Fibroblast of upper back skin (primary cell): ENCODE measurements at regions not wholly inside any gene's neighbourhood (a gene's known extent, or its start where the extent isn't known, plus 50 kb on each side); places are given as distances from the start of the nearest gene placed in this dataset.
"Not testable (repeated sequence)": the region's sequence is repeated elsewhere in the genome, so short reads cannot be mapped to it uniquely, and the experiment has no call there.

ENCODE experiments used
- DNase-seq: peaks from one replicate; pipeline ENCODE4 v3.0.0-alpha.2; 2013

- peak; percentile 1 for DNase-seq
Measured at GRCh38 chr9:10843151-10843550, 230.3 kb upstream of the PTPRD start.

GRCh38 chr9:10855847-10856246 is 243.0 kb upstream of the PTPRD start:
- DNase-seq: peak; percentile 22

- no peak for DNase-seq
Measured at GRCh38 chr9:10858817-10859216, 246.0 kb upstream of the PTPRD start.

- DNase-seq: no peak
Measured at GRCh38 chr9:10863476-10863875, 250.7 kb upstream of the PTPRD start.

GRCh38 chr9:10867194-10867593 is 254.4 kb upstream of the PTPRD start:
- no peak for DNase-seq

GRCh38 chr9:10869687-10870086 is 256.9 kb upstream of the PTPRD start:
- DNase-seq: no peak

GRCh38 chr9:10873999-10874398 is 261.2 kb upstream of the PTPRD start:
- no peak for DNase-seq

- peak; percentile 74 for DNase-seq
Measured at GRCh38 chr9:10875752-10876151, 262.9 kb upstream of the PTPRD start.

GRCh38 chr9:10876333-10876732 is 263.5 kb upstream of the PTPRD start:
- peak; percentile 79 for DNase-seq

- not testable (repeated sequence) for DNase-seq
Measured at GRCh38 chr9:10890266-10890665, 277.5 kb upstream of the PTPRD start.

GRCh38 chr9:10899509-10899908 is 286.7 kb upstream of the PTPRD start:
- no peak for DNase-seq

- no peak for DNase-seq
Measured at GRCh38 chr9:10903969-10904368, 291.2 kb upstream of the PTPRD start.

GRCh38 chr9:10910779-10911178 is 298.0 kb upstream of the PTPRD start:
- DNase-seq: no peak

GRCh38 chr9:10911373-10911772 is 298.6 kb upstream of the PTPRD start:
- DNase-seq: no peak

- DNase-seq: no peak
Measured at GRCh38 chr9:10917001-10917400, 304.2 kb upstream of the PTPRD start.

GRCh38 chr9:10921671-10922070 is 308.9 kb upstream of the PTPRD start:
- DNase-seq: no peak

GRCh38 chr9:10925896-10926295 is 313.1 kb upstream of the PTPRD start:
- DNase-seq: no peak

GRCh38 chr9:10928372-10928771 is 315.6 kb upstream of the PTPRD start:
- no peak for DNase-seq

GRCh38 chr9:10930081-10930480 is 317.3 kb upstream of the PTPRD start:
- no peak for DNase-seq

- DNase-seq: no peak
Measured at GRCh38 chr9:10946676-10947410, 334.0 kb upstream of the PTPRD start.

GRCh38 chr9:10957878-10958277 is 345.1 kb upstream of the PTPRD start:
- DNase-seq: no peak

- DNase-seq: no peak
Measured at GRCh38 chr9:10961883-10962282, 349.1 kb upstream of the PTPRD start.

GRCh38 chr9:10983251-10983650 is 370.4 kb upstream of the PTPRD start:
- no peak for DNase-seq

GRCh38 chr9:10999646-11000045 is 386.8 kb upstream of the PTPRD start:
- DNase-seq: no peak

- no peak for DNase-seq
Measured at GRCh38 chr9:11001546-11001945, 388.7 kb upstream of the PTPRD start.
